Activated T-helper 1 cell treated with anti-CD3 and anti-CD28 coated beads, Interleukin-12 subunit alpha, Interleukin-12 subunit beta, Interleukin-2, Interleukin-4 antibody, amounts not matched to agents 30 ng/mL and 10 ng/mL and 1 ng/mL, durations not matched to agents 14 hours and 24 hours and 36 hours (primary cell): ENCODE measurements at regions not wholly inside any gene's neighbourhood (a gene's known extent, or its start where the extent isn't known, plus 50 kb on each side); places are given as distances from the start of the nearest gene placed in this dataset.
A peak's percentile ranks its signal among the peaks of the same experiment; 100 is the strongest.
"Not testable (repeated sequence)": the region's sequence is repeated elsewhere in the genome, so short reads cannot be mapped to it uniquely, and the experiment has no call there.

Experiments used
- DNase-seq: peaks from one replicate; pipeline ENCODE4 v3.0.0; 2021; ENCODE audit warnings: low spot score
- H3K27ac Mint-ChIP-seq: one replicate; pipeline ENCODE4 v1.8.0; 2021; ENCODE audit warnings: mild to moderate bottlenecking, mixed read lengths
- H3K27me3 Mint-ChIP-seq: one replicate; pipeline ENCODE4 v1.8.0; 2022; ENCODE audit warnings: mild to moderate bottlenecking, moderate library complexity, mixed read lengths; ENCODE audit not compliant: insufficient read depth
- H3K36me3 Mint-ChIP-seq: one replicate; pipeline ENCODE4 v1.8.0; 2021; ENCODE audit warnings: low read depth, mixed read lengths
- H3K4me1 Mint-ChIP-seq: one replicate; pipeline ENCODE4 v1.8.0; 2021; ENCODE audit warnings: low read depth, mixed read lengths
- H3K4me3 Mint-ChIP-seq: one replicate; pipeline ENCODE4 v1.8.0; 2021; ENCODE audit warnings: mild to moderate bottlenecking, moderate library complexity, mixed read lengths
- H3K9me3 Mint-ChIP-seq: one replicate; pipeline ENCODE4 v1.8.0; 2021; ENCODE audit warnings: mixed read lengths
- intact Hi-C: fragments of 100-400 bp; cut with micrococcal nuclease; formaldehyde crosslinking; loops from one replicate; pipeline ENCODE4 v1.15.1; 2024

GRCh38 chr5:138678826-138679225 lies 74.4 kb upstream of the CTNNA1 start:
- H3K36me3 Mint-ChIP-seq, H3K4me1 Mint-ChIP-seq, H3K4me3 Mint-ChIP-seq, H3K27ac Mint-ChIP-seq, intact Hi-C loops, DNase-seq: not testable (repeated sequence)
- Mint-ChIP-seq H3K27me3 (peaks cover 38% of the 10 kb centered on the region), H3K9me3 (peaks cover 15% of the 10 kb centered on the region)

DNA sequence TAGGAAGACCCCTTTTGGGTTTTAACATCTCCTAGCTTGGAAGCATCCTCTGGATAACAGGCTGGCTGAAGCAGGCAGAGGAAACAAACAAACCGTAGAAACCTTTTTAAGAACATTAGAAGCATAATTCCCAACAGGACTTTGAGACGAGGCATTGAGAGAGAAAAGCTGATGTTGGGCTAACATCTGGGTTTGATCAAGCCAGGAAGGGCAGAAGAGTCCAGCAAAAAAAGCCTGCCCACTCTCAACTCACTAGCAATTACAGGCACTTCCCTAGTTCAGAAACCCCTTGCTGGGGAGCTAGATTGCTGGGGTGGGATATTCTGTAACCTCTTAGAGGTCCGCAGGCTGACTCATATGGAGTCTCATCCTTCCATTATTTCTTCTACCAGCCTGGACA lies 75.4 kb upstream of the CTNNA1 start:
- Mint-ChIP-seq H3K36me3 (peaks cover 2% of the 10 kb centered on the region), H3K27ac (no peak overlapping the region), H3K4me1 (no peaks in the 10 kb centered on the region), H3K9me3 (peaks cover 15% of the 10 kb centered on the region), H3K4me3 (no peak overlapping the region), H3K27me3 (peaks cover 45% of the 10 kb centered on the region)
- DNase-seq, result no peak
- intact Hi-C loops, result no loop called here

DNA sequence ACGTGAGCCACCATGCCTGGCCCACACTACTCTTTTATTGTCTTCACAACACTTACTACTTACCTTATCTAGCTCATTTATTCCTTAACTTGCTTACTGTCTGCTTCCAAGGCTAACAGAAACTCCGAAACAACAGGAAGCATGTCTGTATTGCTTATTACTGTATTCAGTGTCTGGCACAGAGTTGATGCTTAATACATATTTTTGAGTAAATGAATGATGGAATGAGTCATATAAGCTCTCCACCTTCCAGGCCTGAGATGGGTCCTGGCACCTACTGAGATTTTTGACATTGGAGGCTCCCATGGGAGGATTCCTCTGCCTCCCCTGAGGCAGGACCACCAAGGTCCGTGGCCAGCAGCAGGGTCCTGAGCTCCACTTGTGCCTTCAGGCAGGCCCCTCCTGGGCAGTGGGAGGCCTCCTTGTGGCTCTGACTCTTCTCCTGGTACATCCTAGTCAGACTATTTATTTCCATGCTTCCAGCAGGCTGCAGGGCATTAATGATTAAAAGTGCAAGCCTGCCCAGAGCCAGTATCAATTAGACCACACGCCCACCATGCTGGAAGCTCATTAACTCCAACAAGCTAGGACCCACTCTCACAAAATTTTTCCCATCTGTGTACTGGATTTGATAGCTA lies 76.5 kb upstream of the CTNNA1 start:
- Mint-ChIP-seq H3K36me3 (peaks cover 2% of the 10 kb centered on the region), H3K27ac (no peak overlapping the region), H3K4me3 (no peak overlapping the region), H3K27me3 (peaks cover 49% of the 10 kb centered on the region), H3K9me3 (peaks cover 15% of the 10 kb centered on the region), H3K4me1 (no peaks in the 10 kb centered on the region)
- DNase-seq, result no peak
- intact Hi-C loops, result no loop called here

DNA sequence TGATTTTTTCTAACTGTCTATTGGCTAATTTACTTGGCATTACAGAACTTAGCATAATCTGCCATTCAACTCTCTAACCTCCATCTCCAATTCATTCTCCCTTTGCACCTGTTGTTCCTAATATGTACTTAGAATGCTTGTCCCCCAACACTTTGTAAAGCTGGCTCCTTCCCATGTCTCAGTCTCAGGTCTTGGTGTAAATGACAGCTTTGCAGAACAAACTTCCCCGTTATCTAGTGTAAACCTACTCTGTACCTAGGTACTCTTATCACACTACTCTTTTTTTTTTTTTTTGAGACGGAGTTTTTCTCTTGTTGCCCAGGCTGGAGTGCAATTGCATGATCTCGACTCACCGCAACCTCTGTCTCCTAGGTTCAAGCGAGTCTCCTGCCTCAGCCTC lies 77.2 kb upstream of the CTNNA1 start:
- H3K4me3 Mint-ChIP-seq, result no peak overlapping the region
- no peak overlapping the region for H3K27ac Mint-ChIP-seq
- H3K36me3 Mint-ChIP-seq, result peaks cover 2% of the 10 kb centered on the region
- DNase-seq, result no peak
- peaks cover 15% of the 10 kb centered on the region for H3K9me3 Mint-ChIP-seq
- intact Hi-C loops, result no loop called here
- H3K4me1 Mint-ChIP-seq, result no peaks in the 10 kb centered on the region
- H3K27me3 Mint-ChIP-seq, result peaks cover 48% of the 10 kb centered on the region

GRCh38 chr5:138668451-138669380 lies 84.5 kb upstream of the CTNNA1 start:
- intact Hi-C loops, result no loop called here
- H3K27ac Mint-ChIP-seq, result no peak overlapping the region
- DNase-seq, result peak; percentile 26
- peaks cover 12% of the 10 kb centered on the region for H3K4me1 Mint-ChIP-seq
- no peaks in the 10 kb centered on the region for H3K36me3 Mint-ChIP-seq
- peaks cover 5% of the 10 kb centered on the region for H3K9me3 Mint-ChIP-seq
- no peak overlapping the region for H3K4me3 Mint-ChIP-seq
- peaks cover 74% of the 10 kb centered on the region for H3K27me3 Mint-ChIP-seq

DNA sequence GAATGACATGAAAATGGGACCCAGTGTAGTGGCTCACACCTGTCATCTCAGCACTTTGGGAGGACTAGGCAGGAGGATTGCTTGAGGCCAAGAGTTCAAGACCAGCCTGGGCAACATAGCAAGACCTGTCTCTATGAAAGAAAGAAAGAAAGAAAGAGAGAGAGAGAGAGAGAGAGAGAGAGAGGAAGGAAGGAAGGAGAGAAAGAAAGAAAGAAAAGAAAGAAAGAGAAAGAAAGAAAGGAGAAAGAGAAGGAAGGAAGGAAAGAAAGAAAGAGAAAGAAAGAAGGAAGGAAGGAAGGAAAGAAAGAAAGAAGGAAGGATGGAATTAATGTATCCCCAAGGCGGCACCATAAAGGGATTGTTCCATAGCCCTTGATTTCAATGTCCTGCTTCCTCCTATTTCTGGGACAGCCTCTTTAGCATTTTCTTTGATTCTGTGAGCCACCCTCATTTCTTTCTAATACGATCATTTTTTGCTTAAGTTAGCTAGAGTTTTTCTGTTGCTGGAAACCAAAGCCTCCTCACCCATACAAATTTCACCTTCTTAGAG lies 85.4 kb upstream of the CTNNA1 start:
- H3K4me3 Mint-ChIP-seq, DNase-seq, H3K36me3 Mint-ChIP-seq, H3K9me3 Mint-ChIP-seq, intact Hi-C loops, H3K27ac Mint-ChIP-seq: not testable (repeated sequence)
- Mint-ChIP-seq H3K4me1 (peaks cover 20% of the 10 kb centered on the region), H3K27me3 (peaks cover 72% of the 10 kb centered on the region)

DNA sequence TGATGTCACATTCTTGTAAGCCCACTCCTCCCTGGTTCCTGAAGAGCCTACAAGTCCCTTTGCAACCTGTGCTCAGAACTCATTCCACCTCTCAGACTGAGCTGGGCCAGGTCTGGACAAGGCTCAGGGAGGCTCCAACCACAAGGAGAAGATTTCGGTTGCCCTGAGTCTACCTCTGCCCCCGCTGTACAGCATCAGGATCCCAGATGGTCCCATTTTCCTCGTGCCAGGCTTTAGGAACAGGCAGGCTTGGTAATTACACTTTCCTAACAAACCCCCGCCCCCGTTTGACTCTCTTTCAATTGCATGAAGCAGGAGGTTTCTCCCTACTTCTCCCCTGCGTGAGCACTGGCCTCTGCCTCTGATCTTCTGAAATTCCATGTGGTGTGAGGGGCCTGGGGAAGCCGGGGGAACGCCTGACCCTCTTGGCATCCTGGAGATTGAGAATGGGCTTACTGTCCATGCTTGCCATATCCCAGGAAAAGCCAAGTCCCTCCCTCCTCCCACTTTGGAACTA lies 86.9 kb upstream of the CTNNA1 start:
- H3K27me3 Mint-ChIP-seq, result peaks cover 78% of the 10 kb centered on the region
- H3K4me1 Mint-ChIP-seq, result peaks cover 27% of the 10 kb centered on the region
- no peak overlapping the region for H3K27ac Mint-ChIP-seq
- no peaks in the 10 kb centered on the region for H3K36me3 Mint-ChIP-seq
- no peak for DNase-seq
- H3K9me3 Mint-ChIP-seq, result no peaks in the 10 kb centered on the region
- intact Hi-C loops, result no loop called here
- no peak overlapping the region for H3K4me3 Mint-ChIP-seq

GRCh38 chr5:138665261-138665660 lies 88.0 kb upstream of the CTNNA1 start:
- no peak overlapping the region for H3K27ac Mint-ChIP-seq
- no peaks in the 10 kb centered on the region for H3K9me3 Mint-ChIP-seq

GRCh38 chr5:138664276-138664943 lies 88.8 kb upstream of the CTNNA1 start:
- no peaks in the 10 kb centered on the region for H3K36me3 Mint-ChIP-seq
- no peak for DNase-seq
- no peak overlapping the region for H3K4me3 Mint-ChIP-seq
- intact Hi-C loops, result no loop called here
- no peak overlapping the region for H3K27ac Mint-ChIP-seq
- no peaks in the 10 kb centered on the region for H3K9me3 Mint-ChIP-seq
- H3K27me3 Mint-ChIP-seq, result peaks cover 86% of the 10 kb centered on the region
- H3K4me1 Mint-ChIP-seq, result peaks cover 27% of the 10 kb centered on the region

More at GRCh38 chr5:138665261-138665660, 88.0 kb upstream of the CTNNA1 start:
- H3K36me3 Mint-ChIP-seq, result no peaks in the 10 kb centered on the region
- no peak for DNase-seq
- intact Hi-C loops, result no loop called here
- H3K27me3 Mint-ChIP-seq, result peaks cover 82% of the 10 kb centered on the region
- H3K4me1 Mint-ChIP-seq, result peaks cover 27% of the 10 kb centered on the region
- no peak overlapping the region for H3K4me3 Mint-ChIP-seq

- H3K9me3 Mint-ChIP-seq, result no peaks in the 10 kb centered on the region
- intact Hi-C loops, result no loop called here
Observed at GRCh38 chr5:138663561-138663960, 88.4 kb upstream of the HSPA9 start.

DNA sequence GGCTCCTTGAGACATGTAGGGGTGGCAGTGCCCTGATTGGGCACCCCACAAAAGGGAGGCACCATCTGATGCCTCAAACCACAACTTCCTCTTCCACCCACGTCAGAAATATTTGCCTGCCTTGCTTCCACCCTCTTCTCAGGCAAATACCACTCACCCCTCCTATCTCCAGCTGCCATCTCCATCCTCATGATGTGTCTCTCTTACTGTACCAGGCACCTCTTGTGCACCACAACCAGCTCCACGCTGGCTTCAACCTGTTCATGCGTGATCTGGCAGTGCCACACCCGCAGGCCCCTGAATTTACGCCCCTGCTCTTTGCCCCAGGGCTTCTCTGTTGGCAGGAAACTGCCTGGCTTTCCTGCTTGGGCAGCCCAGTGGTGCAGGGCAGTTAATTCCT lies 87.8 kb upstream of the HSPA9 start:
- Mint-ChIP-seq H3K27ac (no peak overlapping the region), H3K4me1 (peaks cover 15% of the 10 kb centered on the region), H3K27me3 (peaks cover 83% of the 10 kb centered on the region), H3K9me3 (no peaks in the 10 kb centered on the region), H3K36me3 (no peaks in the 10 kb centered on the region), H3K4me3 (no peak overlapping the region)
- intact Hi-C loops, result no loop called here
- no peak for DNase-seq

More at GRCh38 chr5:138663561-138663960, 88.4 kb upstream of the HSPA9 start:
- Mint-ChIP-seq H3K4me3 (no peak overlapping the region), H3K4me1 (peaks cover 19% of the 10 kb centered on the region), H3K36me3 (no peaks in the 10 kb centered on the region), H3K27ac (no peak overlapping the region), H3K27me3 (peaks cover 85% of the 10 kb centered on the region)
- no peak for DNase-seq

- no peak for DNase-seq
- Mint-ChIP-seq H3K4me3 (no peak overlapping the region), H3K4me1 (peaks cover 15% of the 10 kb centered on the region), H3K27me3 (peaks cover 80% of the 10 kb centered on the region), H3K9me3 (no peaks in the 10 kb centered on the region), H3K27ac (no peak overlapping the region), H3K36me3 (no peaks in the 10 kb centered on the region)
- intact Hi-C loops, result no loop called here
Observed at GRCh38 chr5:138662599-138662998, 87.4 kb upstream of the HSPA9 start.
